ENCODE measurements at regions not wholly inside any gene's neighbourhood (a gene's known extent, or its start where the extent isn't known, plus 50 kb on each side); places are given as distances from the start of the nearest gene placed in this dataset.
"Not testable (repeated sequence)": the region's sequence is repeated elsewhere in the genome, so short reads cannot be mapped to it uniquely, and the experiment has no call there.

- TF ChIP-seq NR2C2 (IDR thresholded peaks at IDR 0.05; ENCODE audit: borderline replicate concordance, control insufficient read depth, insufficient read length, low read depth) (no peak), SMARCA5 (IDR thresholded peaks at IDR 0.05) (no peak), TCF7 (IDR thresholded peaks at IDR 0.05; ENCODE audit: borderline replicate concordance) (no peak), MXI1 (IDR thresholded peaks at IDR 0.05; ENCODE audit: low read depth, low read length) (no peak), BCL3 (IDR thresholded peaks at IDR 0.05; ENCODE audit: borderline replicate concordance, insufficient read depth, low read depth, low read length, poor library complexity, severe bottlenecking) (no peak), HSF1 (IDR thresholded peaks at IDR 0.05; ENCODE audit: low read depth, low read length) (no peak), PBX3 (IDR thresholded peaks at IDR 0.05; ENCODE audit: insufficient replicate concordance, low read depth, low read length) (no peak), CREM (IDR thresholded peaks at IDR 0.05; ENCODE audit: low read depth) (no peak), NR2C1 (IDR thresholded peaks at IDR 0.05) (no peak), CBX5 (IDR thresholded peaks at IDR 0.05; ENCODE audit: low read depth) (no peak), SMAD1 (IDR thresholded peaks at IDR 0.05; ENCODE audit: low read depth, partially characterized antibody) (no peak)
Measured at GRCh38 chr19:28103921-28104320, 1109.0 kb downstream of the UQCRFS1 start (continued).

- H4K20me1 ChIP-seq (ENCODE audit: control insufficient read depth, insufficient read depth); H3K9me3 ChIP-seq (replicated peaks; ENCODE audit: control insufficient read depth, insufficient read depth, low read length); CTCF ChIA-PET; POLR2A ChIA-PET; intact Hi-C loops (cut with micrococcal nuclease; ENCODE audit: unreplicated experiment); H3K4me3 ChIP-seq; H3K4me2 ChIP-seq (ENCODE audit: control insufficient read depth, insufficient read depth); in situ Hi-C loops (cut with MboI); H3K27ac ChIP-seq (ENCODE audit: control insufficient read depth, insufficient read depth); FAIRE-seq; DNase-seq (ENCODE audit: low read depth, low spot score); H3K27me3 ChIP-seq (replicated peaks in 1 of 2; ENCODE audit: control insufficient read depth in 2 of 2, insufficient read depth in 2 of 2, low read length in 1 of 2); H2AFZ ChIP-seq (ENCODE audit: control insufficient read depth, low read depth, low read length); ATAC-seq; RAD21 ChIA-PET (ENCODE audit: unreplicated experiment); SMC1A ChIA-PET (ENCODE audit: uncharacterized antibody, unreplicated experiment); H3K79me2 ChIP-seq (ENCODE audit: control insufficient read depth, insufficient read depth, low read length); BruUV-seq (replicated peaks); H3K36me3 ChIP-seq (ENCODE audit: control insufficient read depth in 2 of 2, insufficient read depth in 2 of 2, low read length in 1 of 2); H3K4me1 ChIP-seq (ENCODE audit: control insufficient read depth, insufficient read depth, low read length); H3K9ac ChIP-seq (ENCODE audit: control insufficient read depth, insufficient read depth, low read length): not testable (repeated sequence)
- 0% methylated on average over 1 of the region's 1 CpG for WGBS (ENCODE audit: insufficient coverage, insufficient replicate concordance, low lambda C conversion rate, missing lambda C conversion rate)
Measured at GRCh38 chr19:28084659-28085157, 1128.2 kb downstream of the UQCRFS1 start.
